HepG2 (cell line): ENCODE measurements at regions not wholly inside any gene's neighbourhood (a gene's known extent, or its start where the extent isn't known, plus 50 kb on each side); places are given as distances from the start of the nearest gene placed in this dataset.

Experiments used
- HDAC1 ChIP-seq: sonication (generic); formaldehyde crosslinking; IDR thresholded peaks from 2 replicates; pipeline ENCODE4 v1.5.1; 2020; ENCODE audit warnings: mild to moderate bottlenecking, missing genetic modification reagents
- NR2F1 ChIP-seq, 2 experiments: fragments of 450-650 bp in 1 of 2; formaldehyde crosslinking in 1 of 2; IDR thresholded peaks; 2 replicates each; pipeline versions ENCODE4 v1.5.0 to v1.6.1; 2016 to 2020; ENCODE audit warnings: mild to moderate bottlenecking in 1 of 2, missing compliant biosample characterization in 1 of 2, missing genetic modification reagents in 1 of 2, moderate library complexity in 1 of 2
- SIN3A ChIP-seq: IDR thresholded peaks from 2 replicates; pipeline ENCODE4 v1.6.1; 2011; ENCODE audit warnings: low read depth, mild to moderate bottlenecking, control low read depth, low read length, borderline replicate concordance
- SOX6 ChIP-seq, 2 experiments: fragments of 450-650 bp in 1 of 2; sonication (generic) in 1 of 2; formaldehyde crosslinking in 1 of 2; IDR thresholded peaks; 2 replicates each; pipeline versions ENCODE4 v1.4.0 to v1.6.1; 2017 to 2020; ENCODE audit warnings: antibody characterized with exemption in 1 of 2, mild to moderate bottlenecking in 1 of 2, missing genetic modification reagents in 1 of 2
- SRSF4 ChIP-seq: fragments of 200-400 bp; formaldehyde crosslinking; IDR thresholded peaks from one replicate; pipeline ENCODE4 v1.6.1; 2018; ENCODE audit warnings: mild to moderate bottlenecking, low read depth, low read length, moderate library complexity; ENCODE audit not compliant: poor library complexity, severe bottlenecking
- ZBTB21 ChIP-seq: sonication (generic); formaldehyde crosslinking; IDR thresholded peaks from 2 replicates; pipeline ENCODE4 v1.4.0; 2020; ENCODE audit warnings: missing genetic modification reagents
- ZFP62 ChIP-seq: sonication (generic); formaldehyde crosslinking; IDR thresholded peaks from 2 replicates; pipeline ENCODE4 v1.4.0; 2020; ENCODE audit warnings: missing genetic modification reagents
- ZFY ChIP-seq: sonication (generic); formaldehyde crosslinking; IDR thresholded peaks from 2 replicates; pipeline ENCODE4 v1.4.0; 2020; ENCODE audit warnings: missing genetic modification reagents
- ZMYM3 ChIP-seq: sonication (generic); formaldehyde crosslinking; IDR thresholded peaks from 2 replicates; pipeline ENCODE4 v1.5.1; 2020; ENCODE audit warnings: mild to moderate bottlenecking, missing genetic modification reagents
- ZNF30 ChIP-seq: sonication (generic); formaldehyde crosslinking; IDR thresholded peaks from 2 replicates; pipeline ENCODE4 v1.5.0; 2020; ENCODE audit warnings: mild to moderate bottlenecking, missing genetic modification reagents
- ZNF33A ChIP-seq: sonication (generic); formaldehyde crosslinking; IDR thresholded peaks from 2 replicates; pipeline ENCODE4 v1.5.1; 2020; ENCODE audit warnings: missing genetic modification reagents, mild to moderate bottlenecking, moderate library complexity, borderline replicate concordance
- ZNF550 ChIP-seq: sonication (generic); formaldehyde crosslinking; IDR thresholded peaks from 2 replicates; pipeline ENCODE4 v1.4.0; 2020; ENCODE audit warnings: mild to moderate bottlenecking, missing genetic modification reagents, borderline replicate concordance
- ZNF562 ChIP-seq: sonication (generic); formaldehyde crosslinking; IDR thresholded peaks from 2 replicates; pipeline ENCODE4 v1.8.0; 2022; ENCODE audit warnings: missing genetic modification reagents, borderline replicate concordance
- ZNF709 ChIP-seq: sonication (generic); formaldehyde crosslinking; IDR thresholded peaks from 2 replicates; pipeline ENCODE4 v1.5.0; 2020; ENCODE audit warnings: mild to moderate bottlenecking, missing genetic modification reagents
- TF ChIP-seq, protein P1 (sequence below): sonication (generic); formaldehyde crosslinking; IDR thresholded peaks from 2 replicates; pipeline ENCODE4 v1.5.0; 2020; ENCODE audit warnings: mild to moderate bottlenecking, missing genetic modification reagents
- TF ChIP-seq, protein P2 (sequence below): sonication (generic); formaldehyde crosslinking; IDR thresholded peaks from 2 replicates; pipeline ENCODE4 v1.8.0; 2022; ENCODE audit warnings: low read depth, missing genetic modification reagents
- TF ChIP-seq, protein P3 (sequence below): sonication (generic); formaldehyde crosslinking; conservative IDR thresholded peaks from 2 replicates; pipeline ENCODE4 v1.8.0; 2022; ENCODE audit warnings: low read depth, missing genetic modification reagents
- TF ChIP-seq, protein P4 (sequence below): sonication (generic); formaldehyde crosslinking; IDR thresholded peaks from 2 replicates; pipeline ENCODE4 v1.8.0; 2022; ENCODE audit warnings: mild to moderate bottlenecking, missing genetic modification reagents, moderate library complexity
- TF ChIP-seq, protein P5 (sequence below): sonication (generic); formaldehyde crosslinking; IDR thresholded peaks from 2 replicates; pipeline ENCODE4 v1.4.0; 2020; ENCODE audit warnings: missing genetic modification reagents

DNA sequence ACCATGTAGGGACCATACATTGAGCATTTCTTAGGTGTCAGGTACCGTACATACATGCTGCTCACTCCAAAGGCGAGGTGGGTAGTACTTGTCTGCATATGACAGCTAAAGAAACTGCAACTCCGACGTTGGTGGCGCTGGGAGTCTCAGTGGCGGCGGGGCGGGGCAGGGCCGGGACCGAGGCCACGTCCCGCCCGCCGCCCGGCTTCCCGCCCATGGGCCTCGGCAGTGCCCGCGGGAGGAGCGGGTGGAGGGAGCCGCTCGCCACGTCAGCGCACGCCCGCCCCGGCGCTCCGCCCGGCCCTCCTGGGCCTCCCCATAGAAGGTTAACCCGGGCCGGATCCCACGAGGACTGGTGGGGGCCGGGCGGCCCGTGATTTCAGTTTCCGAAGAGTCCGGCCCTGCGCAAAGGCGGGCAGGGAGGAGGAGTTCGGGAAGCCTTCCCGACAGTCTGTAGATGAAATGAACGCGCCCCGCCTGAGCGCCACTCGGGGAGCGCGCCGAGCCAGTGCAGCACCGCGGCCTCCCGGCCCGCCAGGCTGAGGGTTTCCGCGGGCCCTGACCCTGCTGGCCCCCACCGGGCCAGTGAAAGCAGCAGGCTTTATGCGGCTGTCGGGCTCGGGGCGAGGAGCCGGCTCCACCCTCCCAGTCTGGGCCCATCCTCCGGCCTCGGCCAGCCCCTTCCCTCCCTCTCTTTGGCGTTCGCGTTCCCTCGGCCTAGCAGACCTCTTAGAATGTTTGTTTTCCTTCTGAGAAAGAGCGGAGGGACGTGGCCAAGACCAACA is 119.9 kb upstream of the JUN start (continued):
- TF ChIP-seq ZMYM3 (CRISPR knock-in tag): no peak
- 0 out of 2 replicates have a peak, but pooled peaks have one; percentile 2 for TF ChIP-seq ZFP62 (CRISPR knock-in tag)
- TF ChIP-seq NR2F1 (CRISPR knock-in tag; IDR thresholded peaks at IDR 0.05): peak in 1 of 2 experiments; percentile 11; a peak in 1 of 4 replicates
- no peak for TF ChIP-seq ZBTB21 (CRISPR knock-in tag)
- no peak for TF ChIP-seq SRSF4
- 0 out of 2 replicates have a peak, but pooled peaks have one; percentile 23 for TF ChIP-seq SIN3A
- no peak; the same call in 1 of the 2 replicates for TF ChIP-seq ZNF709 (CRISPR knock-in tag)
- no peak for TF ChIP-seq ZNF550 (CRISPR knock-in tag)
- TF ChIP-seq, protein P1, sequence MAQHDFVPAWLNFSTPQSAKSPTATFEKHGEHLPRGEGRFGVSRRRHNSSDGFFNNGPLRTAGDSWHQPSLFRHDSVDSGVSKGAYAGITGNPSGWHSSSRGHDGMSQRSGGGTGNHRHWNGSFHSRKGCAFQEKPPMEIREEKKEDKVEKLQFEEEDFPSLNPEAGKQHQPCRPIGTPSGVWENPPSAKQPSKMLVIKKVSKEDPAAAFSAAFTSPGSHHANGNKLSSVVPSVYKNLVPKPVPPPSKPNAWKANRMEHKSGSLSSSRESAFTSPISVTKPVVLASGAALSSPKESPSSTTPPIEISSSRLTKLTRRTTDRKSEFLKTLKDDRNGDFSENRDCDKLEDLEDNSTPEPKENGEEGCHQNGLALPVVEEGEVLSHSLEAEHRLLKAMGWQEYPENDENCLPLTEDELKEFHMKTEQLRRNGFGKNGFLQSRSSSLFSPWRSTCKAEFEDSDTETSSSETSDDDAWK (CRISPR knock-in tag): no peak
- TF ChIP-seq, protein P2, sequence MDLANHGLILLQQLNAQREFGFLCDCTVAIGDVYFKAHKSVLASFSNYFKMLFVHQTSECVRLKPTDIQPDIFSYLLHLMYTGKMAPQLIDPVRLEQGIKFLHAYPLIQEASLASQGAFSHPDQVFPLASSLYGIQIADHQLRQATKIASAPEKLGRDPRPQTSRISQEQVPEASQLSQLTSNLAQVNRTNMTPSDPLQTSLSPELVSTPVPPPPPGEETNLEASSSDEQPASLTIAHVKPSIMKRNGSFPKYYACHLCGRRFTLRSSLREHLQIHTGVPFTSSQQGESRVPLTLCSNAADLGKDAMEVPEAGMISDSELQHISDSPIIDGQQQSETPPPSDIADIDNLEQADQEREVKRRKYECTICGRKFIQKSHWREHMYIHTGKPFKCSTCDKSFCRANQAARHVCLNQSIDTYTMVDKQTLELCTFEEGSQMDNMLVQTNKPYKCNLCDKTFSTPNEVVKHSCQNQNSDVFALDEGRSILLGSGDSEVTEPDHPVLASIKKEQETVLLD (CRISPR knock-in tag): no peak; the same call in 1 of the 2 replicates
- TF ChIP-seq ZNF30 (CRISPR knock-in tag): no peak
- TF ChIP-seq, protein P3, sequence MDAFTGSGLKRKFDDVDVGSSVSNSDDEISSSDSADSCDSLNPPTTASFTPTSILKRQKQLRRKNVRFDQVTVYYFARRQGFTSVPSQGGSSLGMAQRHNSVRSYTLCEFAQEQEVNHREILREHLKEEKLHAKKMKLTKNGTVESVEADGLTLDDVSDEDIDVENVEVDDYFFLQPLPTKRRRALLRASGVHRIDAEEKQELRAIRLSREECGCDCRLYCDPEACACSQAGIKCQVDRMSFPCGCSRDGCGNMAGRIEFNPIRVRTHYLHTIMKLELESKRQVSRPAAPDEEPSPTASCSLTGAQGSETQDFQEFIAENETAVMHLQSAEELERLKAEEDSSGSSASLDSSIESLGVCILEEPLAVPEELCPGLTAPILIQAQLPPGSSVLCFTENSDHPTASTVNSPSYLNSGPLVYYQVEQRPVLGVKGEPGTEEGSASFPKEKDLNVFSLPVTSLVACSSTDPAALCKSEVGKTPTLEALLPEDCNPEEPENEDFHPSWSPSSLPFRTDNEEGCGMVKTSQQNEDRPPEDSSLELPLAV (CRISPR knock-in tag): no peak
- TF ChIP-seq ZNF562: no peak
- no peak for TF ChIP-seq SOX6 (IDR thresholded peaks at IDR 0.05)
- no peak; the same call in 1 of the 2 replicates for TF ChIP-seq SOX6 (CRISPR knock-in tag; IDR thresholded peaks at IDR 0.05)
- TF ChIP-seq ZNF33A (CRISPR knock-in tag): no peak
- TF ChIP-seq, protein P4, sequence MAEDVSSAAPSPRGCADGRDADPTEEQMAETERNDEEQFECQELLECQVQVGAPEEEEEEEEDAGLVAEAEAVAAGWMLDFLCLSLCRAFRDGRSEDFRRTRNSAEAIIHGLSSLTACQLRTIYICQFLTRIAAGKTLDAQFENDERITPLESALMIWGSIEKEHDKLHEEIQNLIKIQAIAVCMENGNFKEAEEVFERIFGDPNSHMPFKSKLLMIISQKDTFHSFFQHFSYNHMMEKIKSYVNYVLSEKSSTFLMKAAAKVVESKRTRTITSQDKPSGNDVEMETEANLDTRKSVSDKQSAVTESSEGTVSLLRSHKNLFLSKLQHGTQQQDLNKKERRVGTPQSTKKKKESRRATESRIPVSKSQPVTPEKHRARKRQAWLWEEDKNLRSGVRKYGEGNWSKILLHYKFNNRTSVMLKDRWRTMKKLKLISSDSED: no peak
- peak; percentile 81 for TF ChIP-seq HDAC1
- TF ChIP-seq ZFY (CRISPR knock-in tag): peak; percentile 94
- TF ChIP-seq, protein P5, sequence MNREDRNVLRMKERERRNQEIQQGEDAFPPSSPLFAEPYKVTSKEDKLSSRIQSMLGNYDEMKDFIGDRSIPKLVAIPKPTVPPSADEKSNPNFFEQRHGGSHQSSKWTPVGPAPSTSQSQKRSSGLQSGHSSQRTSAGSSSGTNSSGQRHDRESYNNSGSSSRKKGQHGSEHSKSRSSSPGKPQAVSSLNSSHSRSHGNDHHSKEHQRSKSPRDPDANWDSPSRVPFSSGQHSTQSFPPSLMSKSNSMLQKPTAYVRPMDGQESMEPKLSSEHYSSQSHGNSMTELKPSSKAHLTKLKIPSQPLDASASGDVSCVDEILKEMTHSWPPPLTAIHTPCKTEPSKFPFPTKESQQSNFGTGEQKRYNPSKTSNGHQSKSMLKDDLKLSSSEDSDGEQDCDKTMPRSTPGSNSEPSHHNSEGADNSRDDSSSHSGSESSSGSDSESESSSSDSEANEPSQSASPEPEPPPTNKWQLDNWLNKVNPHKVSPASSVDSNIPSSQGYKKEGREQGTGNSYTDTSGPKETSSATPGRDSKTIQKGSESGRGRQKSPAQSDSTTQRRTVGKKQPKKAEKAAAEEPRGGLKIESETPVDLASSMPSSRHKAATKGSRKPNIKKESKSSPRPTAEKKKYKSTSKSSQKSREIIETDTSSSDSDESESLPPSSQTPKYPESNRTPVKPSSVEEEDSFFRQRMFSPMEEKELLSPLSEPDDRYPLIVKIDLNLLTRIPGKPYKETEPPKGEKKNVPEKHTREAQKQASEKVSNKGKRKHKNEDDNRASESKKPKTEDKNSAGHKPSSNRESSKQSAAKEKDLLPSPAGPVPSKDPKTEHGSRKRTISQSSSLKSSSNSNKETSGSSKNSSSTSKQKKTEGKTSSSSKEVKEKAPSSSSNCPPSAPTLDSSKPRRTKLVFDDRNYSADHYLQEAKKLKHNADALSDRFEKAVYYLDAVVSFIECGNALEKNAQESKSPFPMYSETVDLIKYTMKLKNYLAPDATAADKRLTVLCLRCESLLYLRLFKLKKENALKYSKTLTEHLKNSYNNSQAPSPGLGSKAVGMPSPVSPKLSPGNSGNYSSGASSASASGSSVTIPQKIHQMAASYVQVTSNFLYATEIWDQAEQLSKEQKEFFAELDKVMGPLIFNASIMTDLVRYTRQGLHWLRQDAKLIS (CRISPR knock-in tag): peak; percentile 76; the same call in 1 of the 2 replicates
